Inflammatory macrophage treated with lipopolysaccharide for 1 hour (primary cell): ENCODE measurements at regions not wholly inside any gene's neighbourhood (a gene's known extent, or its start where the extent isn't known, plus 50 kb on each side); places are given as distances from the start of the nearest gene placed in this dataset.

Experiments used
- DNase-seq, 2 donors: peaks; one replicate each; pipeline ENCODE4 v3.0.0-alpha.2; 2020 to 2022

DNA sequence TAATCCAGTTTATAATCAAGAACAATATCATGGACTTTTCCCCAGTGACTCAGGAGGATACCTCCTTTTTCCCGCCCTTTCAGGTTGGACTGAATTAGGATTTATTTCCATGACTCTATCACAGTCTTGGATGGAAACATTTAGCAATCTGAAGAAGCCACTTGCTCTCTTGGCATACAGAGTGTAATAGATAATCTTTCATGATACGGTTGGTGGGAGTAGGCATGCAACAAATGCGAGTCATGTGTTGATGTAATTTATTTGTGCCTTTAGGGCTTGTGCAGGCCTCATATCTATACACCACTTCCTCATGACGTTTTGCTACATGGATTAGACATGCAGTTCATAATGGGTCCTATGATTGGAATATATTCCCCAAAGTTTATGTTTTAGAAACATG lies 54.2 kb upstream of the MCTP2 start:
- DNase-seq, result peak; percentile 56 to 57

- no peak for DNase-seq
Observed at GRCh38 chr15:94175420-94175819, 55.9 kb upstream of the MCTP2 start.

- peak; percentile 88 to 98 for DNase-seq
Observed at GRCh38 chr15:94174399-94174802, 57.0 kb upstream of the MCTP2 start.

- no peak for DNase-seq
Observed at GRCh38 chr15:94168250-94168649, 63.1 kb upstream of the MCTP2 start.

GRCh38 chr15:94164971-94165370 lies 66.4 kb upstream of the MCTP2 start:
- no peak for DNase-seq

DNA sequence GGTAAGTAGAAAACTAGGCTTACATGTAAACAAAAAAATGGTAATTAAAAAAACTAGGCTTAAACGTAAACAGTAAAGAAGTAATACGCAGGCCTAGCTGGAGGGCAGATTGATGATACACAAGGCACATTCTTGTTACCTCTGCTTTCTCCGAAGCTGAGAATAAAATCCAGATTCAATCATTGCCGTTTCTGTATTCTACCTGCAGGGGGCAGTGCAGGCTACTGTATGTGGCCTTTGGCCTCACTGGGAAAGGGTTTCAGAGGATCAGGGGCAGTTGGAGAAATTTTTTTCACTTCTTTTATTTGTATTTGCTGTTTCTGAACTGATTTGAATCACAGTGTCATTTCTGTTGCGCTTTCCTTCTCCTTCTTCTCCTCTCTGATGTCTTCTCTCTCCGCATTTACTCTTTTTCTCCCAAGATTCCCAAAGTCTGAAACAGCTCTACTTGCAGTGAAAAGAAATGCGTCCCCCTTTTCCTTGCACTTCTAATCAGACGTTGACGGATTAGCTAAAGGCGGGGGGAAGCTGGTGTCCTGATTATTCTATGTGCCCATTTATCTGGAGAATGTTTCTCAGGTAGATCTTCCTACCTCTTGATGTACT lies 67.1 kb upstream of the MCTP2 start:
- DNase-seq, result peak; percentile 48 to 92

GRCh38 chr15:94162939-94163338 lies 68.4 kb upstream of the MCTP2 start:
- no peak for DNase-seq

- DNase-seq, result no peak
Observed at GRCh38 chr15:94154255-94154654, 77.1 kb upstream of the MCTP2 start.

DNA sequence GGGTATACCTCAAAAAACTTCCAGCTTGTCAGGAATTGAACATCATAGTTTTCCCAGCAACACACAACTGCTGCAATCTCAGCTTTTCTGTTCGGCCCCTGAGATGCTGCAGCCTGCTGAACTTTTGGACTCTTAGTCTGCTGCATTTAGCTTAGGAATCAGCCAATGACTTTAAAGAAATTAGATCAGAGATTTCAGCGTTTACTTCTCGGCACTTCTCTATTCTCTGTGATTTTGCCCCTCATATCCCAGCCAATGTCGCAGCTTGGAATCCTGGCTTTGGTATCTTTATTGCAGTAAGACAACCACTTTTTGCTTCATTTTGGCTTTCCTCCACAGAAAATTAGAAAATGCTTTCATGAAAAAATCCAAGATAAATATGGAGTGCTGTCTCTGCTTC lies 86.3 kb upstream of the MCTP2 start:
- no peak for DNase-seq

DNA sequence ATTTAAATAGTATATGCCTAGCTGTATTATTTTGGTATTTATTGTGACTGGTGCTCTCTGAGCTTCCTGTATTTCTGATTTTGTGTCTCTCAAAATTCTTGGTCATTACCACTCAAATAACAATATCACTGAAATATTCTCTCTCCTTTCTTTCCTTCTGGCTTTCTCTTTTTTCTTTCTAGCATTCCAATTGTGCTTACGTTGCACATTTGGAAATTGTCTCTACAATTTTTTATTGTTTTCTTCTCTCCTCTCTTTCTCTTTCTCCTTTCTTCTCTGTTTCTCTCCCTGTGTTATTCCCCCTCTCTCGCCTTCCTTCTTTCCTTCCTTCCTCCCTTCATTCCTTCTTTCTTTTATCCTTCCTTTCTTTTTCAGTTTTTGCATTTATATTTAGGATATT lies 89.6 kb upstream of the MCTP2 start:
- no peak for DNase-seq

DNA sequence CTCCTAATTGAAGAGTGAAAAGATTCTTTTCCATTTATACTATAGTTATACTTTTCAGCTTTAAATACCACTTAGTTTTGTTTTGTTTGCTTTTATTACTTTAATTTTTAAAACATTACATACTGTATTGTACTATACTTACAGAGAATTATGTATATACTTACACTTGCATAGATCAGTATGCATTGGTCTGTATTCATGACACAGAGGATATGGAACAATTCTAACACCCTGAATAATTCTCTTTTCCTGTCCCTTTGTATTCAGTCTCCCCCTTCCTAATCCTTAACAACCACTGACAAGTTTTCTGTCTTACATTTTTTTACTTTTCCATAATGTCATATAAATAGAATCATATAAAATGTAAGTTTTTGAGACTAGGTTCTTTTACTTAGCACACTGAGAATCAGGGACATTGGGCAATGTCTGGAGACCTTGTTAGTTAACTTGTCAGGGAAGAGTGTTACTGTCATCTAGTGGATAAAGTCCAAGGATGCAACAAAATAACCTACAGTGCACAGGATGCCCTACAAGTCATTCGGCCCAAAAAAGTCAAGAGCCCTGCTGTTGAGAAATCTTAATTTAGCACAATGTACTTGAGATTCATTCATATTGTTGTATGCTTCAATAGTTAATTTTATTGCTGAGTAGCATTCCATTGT lies 95.7 kb upstream of the MCTP2 start:
- no peak for DNase-seq

- DNase-seq, result no peak
Observed at GRCh38 chr15:94131875-94132274, 99.5 kb upstream of the MCTP2 start.

GRCh38 chr15:94130504-94130903 lies 100.9 kb upstream of the MCTP2 start:
- no peak for DNase-seq

DNA sequence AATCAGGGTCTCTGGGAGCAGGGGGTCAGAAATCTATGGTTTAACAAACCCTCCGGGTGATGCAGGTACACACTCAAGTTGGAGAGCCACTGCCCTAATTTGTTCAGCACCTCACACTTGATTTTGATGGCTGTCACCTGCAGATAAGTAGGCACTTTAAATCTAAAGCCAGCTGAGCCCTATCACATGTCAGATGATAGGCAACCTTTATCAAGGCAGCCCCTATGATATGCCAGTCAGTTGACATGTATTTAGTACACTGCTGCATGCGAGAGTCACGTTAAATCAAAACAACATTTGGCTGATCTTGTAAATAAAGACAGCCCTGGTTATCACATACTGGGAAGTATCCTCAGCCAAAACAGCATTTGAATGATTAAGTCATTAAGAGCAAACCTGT lies 104.4 kb upstream of the MCTP2 start:
- no peak for DNase-seq

GRCh38 chr15:94125698-94126097 lies 105.7 kb upstream of the MCTP2 start:
- no peak for DNase-seq

- no peak for DNase-seq
Observed at GRCh38 chr15:94125156-94125555, 106.2 kb upstream of the MCTP2 start.

GRCh38 chr15:94122516-94122915 lies 108.8 kb upstream of the MCTP2 start:
- DNase-seq, result peak; percentile 9

DNA sequence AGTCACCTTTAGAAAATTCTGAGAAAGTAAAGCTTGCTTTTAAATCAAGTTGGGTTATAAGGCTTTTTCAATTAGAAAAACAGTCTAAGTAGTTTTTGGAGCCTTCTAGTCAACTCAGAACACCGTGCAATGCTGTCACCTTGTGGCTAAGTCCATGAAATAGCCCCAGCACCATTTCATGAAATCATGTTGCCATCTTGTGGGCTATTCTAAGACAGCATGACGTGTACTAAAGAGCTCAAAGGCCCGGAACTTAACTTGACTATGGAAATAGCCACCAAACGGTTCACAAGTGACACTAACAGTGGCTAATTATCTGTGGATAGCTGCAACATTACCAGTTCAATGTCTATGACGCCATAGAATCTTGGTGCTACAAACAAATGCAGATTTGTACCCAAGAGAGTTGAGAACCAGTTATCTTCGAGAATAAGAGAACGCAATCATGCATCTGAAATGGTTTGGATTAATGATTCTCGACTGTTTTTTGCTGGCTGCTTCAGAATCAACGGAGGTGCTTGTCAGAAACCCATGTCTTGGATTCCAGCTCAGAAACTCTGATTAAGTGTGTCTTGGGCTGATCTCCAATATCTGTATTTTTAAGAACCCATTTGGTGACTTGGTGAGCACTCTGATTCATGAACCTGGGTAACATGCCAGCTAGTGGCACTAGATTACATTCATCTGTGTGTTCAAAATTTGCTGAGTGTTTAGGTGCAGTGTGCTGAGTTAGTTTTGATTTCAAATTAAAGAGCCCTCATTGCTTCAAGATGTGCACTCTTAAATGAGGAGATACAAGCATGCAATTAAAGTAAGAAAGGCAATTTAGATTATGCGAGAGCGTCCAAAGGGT lies 111.2 kb upstream of the MCTP2 start:
- DNase-seq, result peak; percentile 77 to 85

DNA sequence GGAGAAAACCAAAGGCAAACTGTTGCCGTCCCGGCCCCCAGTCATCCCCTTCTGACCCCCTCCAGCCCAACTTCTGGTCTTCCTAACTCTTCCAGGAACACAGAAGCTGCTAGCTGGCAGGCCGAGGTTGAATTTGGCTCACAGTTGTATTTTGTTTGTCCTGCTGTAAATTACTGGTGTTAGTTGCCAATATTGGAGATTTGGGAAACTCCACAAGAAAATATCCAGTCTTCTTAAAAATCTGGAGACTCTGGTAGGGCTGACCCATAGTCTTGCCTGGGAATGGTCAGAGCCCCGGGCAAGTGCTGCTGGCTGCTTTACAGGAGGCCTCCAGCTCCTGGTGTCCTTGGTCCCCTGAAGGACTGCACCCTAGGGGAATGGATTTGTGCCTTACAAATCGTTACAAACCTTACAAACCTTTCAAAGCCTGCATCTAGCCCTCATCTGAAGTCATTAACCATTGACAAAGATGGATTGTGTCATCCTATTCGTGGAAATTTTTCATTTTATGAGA lies 112.0 kb upstream of the MCTP2 start:
- DNase-seq, result no peak

DNA sequence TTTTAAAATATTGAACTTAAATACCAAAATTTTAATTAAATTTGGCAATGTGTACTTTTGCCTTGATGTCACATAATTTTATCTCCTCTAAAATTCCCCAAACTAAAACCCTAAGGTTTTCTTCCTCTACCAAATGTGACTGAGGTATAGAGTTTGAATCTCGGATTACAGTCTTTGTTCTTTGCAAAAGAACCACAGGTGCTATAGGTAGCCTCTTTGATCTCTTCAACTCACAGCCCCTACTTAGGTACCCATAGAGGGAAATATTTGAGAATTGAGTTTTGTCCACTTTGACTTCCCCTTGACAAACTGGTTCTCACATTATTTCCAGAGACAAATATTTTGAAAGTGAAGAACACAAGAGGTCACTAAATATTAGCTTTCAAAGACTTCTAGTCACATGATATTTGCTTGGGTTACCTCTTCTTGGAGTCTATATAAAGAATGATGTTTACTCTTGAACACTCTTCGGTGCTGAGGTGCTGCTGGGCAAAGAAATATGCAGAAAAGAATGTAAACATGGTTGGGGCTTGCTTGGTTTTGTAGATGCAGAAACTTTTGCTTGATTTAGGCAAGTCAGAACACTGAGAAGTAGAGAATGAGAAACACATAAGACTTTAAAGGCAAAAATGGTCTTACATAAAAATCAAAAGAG lies 120.8 kb upstream of the MCTP2 start:
- DNase-seq, result no peak

GRCh38 chr15:94107652-94108051 lies 123.7 kb upstream of the MCTP2 start:
- DNase-seq, result no peak

DNA sequence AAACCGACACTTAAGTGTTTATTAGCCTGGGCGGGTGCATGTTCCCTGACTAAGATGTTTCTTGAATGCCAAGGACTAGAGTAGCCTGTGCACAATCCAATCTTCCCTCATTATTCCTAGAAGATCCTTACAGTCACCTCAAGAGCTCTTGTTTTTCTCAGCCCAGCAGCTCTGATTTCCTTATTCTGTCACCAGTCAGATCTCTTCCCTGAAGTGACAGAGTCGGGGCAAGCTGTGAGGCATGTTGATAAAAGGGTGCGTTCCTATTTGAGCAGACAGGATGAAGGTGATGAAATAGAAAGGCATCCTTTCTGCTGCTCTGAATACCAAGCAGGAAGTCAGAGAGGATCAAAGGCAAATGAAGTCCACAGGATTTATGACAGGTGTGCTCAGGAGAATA lies 125.6 kb upstream of the MCTP2 start:
- no peak for DNase-seq

DNA sequence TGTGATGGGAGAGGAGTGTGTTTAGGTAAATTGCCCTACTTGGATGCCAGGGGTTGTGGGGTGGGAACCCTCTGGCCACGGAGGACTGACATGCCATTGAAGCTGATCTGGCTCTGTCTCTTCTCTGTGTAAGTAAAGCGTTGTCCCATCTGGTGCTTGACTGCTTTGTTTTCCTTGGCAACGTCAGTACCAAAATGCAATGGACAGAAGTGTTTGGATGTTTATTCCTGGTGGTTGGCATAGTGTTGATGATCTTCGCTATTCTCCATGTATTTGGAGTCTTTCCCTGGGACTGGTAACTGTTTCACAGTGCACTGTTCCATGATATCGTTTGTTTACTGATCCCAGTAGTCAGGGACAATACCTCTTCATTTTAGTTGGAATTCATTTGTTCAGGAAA lies 130.5 kb upstream of the MCTP2 start:
- DNase-seq, result no peak
